GM19397 (cell line): ENCODE measurements at regions not wholly inside any gene's neighbourhood (a gene's known extent, or its start where the extent isn't known, plus 50 kb on each side); places are given as distances from the start of the nearest gene placed in this dataset.

ENCODE experiments used
- ATAC-seq: cut with Tn5 transposase; IDR thresholded peaks from one replicate; pipeline ENCODE4 v1.9.1; 2021; ENCODE audit warnings: mild to moderate bottlenecking, moderate library complexity; ENCODE audit not compliant: unreplicated experiment

DNA sequence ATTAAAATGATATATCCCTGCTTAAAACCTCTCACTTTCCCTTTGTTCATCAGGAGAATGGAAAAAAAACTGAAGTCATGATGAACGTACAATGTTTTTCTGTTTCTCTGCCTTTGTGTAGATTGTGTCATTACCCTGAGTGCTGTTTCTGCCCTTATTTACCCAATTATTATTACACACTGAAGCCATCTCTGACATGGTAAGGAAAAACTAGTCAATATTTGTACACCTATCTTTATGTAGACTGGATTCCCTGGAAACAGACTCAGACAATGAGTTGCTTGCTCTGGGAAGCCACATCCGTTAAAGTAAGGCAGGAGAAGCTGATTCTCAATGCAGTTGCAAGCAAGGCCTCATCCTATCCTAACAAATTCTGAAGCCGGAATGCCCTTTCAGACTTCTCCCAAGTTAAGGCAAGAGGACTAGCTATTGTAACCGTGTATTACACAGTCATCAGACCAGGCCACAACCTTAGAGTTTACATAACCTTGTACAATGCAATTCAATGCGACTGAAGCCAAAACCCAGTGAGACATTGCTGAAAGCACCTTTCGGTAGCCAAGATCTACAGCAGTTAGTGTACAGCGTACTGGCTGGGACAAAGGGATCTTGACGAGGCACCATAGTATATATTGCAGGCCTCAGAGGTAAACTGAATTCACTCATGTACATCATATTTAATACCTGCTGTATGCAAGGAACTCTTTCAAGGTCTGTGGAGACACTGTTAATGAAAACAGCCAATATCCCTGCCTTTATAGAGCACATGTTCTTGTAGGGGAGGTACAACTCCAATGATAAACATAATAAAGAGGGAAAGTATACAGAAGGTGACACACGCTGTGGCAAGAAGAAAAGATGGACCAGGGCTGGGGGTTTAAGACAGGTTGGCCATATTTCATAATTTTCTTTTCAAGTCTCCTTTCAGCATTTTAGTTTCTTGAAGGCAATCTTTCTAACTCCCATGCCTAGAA, 1040.8 kb upstream of the SEMA6D start:
- no peak for ATAC-seq

DNA sequence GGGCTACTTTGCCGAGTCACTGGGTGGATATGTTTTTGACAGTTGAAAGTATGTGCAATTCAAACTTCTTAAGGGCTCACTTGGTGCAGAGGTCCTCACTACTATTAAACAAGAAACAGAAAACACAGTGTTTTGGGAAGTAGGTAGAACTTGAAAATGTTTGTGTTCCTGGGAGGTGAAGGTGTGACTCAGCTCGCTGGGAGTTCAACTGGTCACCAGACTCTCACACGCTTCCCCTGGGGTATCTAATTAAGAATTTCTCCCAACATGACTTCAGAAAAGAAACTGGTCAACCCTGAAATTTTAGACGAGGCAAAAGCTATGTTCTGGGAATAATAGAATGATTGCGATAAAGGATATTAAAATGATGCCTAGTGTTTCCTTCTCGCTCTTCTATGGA, 1039.8 kb upstream of the SEMA6D start:
- ATAC-seq, result no peak

GRCh38 chr15:46681901-46682300, 1035.4 kb upstream of the SEMA6D start:
- ATAC-seq, result no peak

DNA sequence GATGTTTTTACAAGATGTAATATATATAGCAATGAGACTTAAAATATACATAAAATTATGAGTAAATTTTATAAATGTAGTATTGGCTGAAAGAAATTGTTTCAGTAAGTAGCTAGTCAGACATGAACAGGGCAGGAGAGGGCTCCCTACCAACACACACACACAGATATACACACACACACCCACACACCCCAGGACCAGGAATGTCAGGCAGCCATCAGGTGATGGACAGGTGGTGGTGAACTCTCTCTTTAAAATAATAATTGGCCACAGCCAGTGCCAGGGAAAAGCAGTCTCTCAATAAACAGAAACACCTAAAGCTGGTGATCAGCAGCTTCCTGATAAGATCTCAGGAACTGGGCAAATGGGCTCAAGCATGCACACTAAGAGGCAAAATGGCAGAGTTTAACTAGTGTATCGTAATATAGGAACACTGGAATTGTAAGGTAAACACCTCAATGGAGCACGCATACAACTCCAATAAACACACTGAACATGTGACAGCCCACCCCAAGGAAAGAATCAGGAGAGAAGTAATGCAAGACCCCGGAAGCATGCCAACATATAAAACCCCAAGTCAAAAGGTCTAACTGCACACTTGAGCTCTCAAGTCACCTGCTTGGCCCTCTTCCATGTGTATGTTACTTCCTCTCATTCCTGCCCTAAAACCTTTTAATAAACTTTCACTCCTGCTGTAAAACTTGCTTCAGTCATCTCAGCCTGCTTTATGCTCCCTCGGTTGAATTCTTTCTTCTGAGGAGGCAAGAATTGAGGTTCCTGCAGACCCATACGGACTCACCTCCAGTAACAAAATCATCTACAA, 1034.1 kb upstream of the SEMA6D start:
- ATAC-seq, result no peak

GRCh38 chr15:46685096-46685495, 1032.2 kb upstream of the SEMA6D start:
- ATAC-seq, result no peak

GRCh38 chr15:46685681-46686080, 1031.6 kb upstream of the SEMA6D start:
- ATAC-seq, result no peak

DNA sequence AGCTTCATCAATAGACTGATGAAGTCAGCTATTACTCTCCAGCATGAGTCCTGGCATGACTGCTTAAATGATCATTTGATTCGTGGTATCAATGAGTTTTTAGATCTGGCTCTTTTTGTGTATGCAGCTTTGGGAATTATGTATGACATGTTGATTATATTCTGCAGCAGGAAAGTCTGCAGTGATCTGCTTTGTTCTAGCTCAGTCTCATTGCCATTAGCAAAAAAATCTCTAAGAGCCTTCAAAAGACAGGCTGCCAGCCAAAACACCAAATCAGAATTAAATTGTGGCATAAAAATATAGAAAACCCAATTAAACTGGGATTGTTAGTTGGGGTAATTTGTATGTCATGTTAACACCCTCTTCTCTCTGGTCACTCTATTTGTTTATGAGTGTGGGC, 1021.0 kb upstream of the SEMA6D start:
- ATAC-seq, result no peak

DNA sequence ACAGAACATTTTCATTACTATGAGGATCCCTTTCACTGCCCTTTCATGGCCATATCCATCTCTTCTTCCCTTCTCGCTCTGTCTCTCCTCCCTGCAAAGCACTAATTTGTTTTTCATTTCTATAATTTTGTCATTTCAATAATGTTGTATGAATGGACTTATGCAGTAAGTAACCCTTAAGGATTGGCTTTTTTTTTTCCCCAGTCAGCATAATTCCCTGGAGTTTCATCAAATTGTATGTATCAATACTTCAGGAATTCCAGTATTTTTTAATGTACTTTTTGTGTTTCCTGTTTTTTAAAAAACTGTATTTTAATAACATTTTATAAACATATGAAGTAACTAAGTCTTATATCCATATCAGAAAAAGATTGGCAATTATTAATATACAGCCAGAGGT, 1016.0 kb upstream of the SEMA6D start:
- no peak for ATAC-seq

- ATAC-seq, result no peak
Measured at GRCh38 chr15:46701896-46702295, 1015.4 kb upstream of the SEMA6D start.

DNA sequence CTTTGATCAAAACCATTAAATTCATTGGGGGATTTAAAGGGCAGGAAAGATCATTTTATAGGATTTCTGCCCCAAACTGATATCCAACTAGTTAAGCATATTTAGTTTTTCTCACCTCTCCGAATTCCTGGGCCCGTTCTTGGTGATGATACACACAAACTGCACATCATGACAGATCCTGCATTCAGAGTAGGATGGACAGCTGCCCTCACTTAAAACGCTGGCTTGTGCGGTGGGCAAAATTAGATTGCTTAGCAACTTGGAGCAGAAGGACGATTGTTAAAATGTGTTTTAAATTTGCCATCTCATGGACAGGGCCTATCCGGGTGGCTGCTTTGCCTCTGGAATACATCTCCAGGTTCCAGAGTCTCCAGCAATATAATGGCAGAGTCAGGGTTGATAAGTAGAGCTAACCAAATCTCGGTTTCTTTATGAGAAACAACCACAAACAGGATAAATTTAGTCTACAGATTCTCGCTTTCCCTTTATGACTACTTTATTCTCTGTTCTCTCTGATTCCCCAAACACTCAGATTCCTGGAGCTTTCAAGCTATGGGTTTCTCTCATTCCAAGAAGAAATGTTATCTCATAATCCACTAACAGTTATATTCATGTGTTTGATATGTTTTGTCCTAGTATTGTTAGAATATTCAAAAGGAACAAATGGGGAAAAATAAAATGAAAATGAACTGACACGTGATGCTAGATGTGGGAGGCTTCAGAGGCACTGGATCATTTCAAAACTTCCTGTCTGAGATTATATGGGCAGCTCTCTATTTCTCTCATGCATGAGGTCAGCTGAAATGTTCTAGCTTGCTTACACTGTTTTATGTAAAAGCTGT, 1014.1 kb upstream of the SEMA6D start:
- ATAC-seq, result peak; percentile 47

DNA sequence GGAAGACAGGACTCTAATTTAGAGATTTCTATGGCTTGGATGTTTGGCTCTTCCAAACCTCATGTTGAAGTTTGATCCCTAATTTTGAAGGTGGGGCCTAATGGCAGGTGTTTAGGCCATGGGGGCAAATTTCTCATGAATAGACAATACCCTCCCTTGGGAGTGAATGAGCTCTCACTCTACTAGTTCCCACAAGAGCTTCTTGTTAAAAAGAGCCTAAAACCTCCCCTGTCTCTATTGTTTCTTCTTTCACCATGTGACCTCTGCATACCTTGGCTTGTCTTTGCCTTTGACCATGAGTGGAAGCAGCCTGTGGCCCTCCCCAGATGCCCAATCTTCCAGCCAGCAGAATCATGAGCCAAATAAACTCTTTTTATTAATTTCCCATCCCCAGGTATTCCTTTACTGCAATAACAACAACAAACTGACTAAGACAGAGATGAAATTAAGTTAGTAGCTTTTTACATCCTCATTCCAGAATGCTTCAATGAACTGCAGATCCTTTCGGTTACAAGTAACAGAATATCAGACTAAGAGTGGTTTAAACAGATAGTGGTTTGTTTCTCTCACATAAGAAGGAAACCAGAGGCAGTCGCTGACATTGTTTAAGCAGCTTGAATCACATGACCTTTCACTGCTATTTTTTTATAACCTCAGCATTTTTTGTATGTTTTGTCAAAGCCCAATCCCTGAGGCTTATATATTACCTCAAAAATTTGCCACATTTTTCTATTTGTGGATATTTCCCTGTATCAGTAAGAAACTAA, 1013.3 kb upstream of the SEMA6D start:
- peak; percentile 44 for ATAC-seq

- no peak for ATAC-seq
Measured at GRCh38 chr15:46707452-46707851, 1009.9 kb upstream of the SEMA6D start.

GRCh38 chr15:46708226-46708625, 1009.1 kb upstream of the SEMA6D start:
- no peak for ATAC-seq

DNA sequence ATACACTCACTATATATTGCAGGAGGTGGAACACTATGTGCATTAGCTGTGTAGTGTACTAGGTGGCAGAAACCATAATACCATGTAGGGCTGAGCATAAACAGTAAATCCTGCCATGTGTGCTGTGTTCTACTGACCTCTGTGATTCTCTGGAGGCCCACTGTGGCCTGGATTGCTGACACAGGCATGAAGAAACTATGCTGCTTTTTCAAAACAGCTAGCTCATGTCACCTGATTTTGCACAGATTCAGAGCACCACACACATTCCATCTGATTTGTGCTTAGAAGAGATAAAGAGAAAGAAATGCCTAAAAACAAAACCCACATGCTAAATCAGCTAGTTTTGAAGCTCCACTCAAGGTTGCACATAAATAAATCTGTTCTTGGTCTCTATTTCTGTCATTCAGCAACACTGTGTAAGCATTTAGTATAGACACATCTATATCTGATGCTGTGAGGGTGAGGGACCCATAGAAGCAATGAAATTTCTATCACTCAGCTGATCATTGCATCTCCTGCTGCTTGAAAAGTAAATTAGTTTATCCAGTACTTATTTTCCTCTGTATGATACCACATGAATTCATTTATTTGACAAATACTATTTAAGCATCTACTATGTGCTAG, 1007.7 kb upstream of the SEMA6D start:
- ATAC-seq, result no peak

GRCh38 chr15:46710401-46710960, 1006.8 kb upstream of the SEMA6D start:
- no peak for ATAC-seq

- ATAC-seq, result no peak
Measured at GRCh38 chr15:46713045-46713444, 1004.3 kb upstream of the SEMA6D start.

DNA sequence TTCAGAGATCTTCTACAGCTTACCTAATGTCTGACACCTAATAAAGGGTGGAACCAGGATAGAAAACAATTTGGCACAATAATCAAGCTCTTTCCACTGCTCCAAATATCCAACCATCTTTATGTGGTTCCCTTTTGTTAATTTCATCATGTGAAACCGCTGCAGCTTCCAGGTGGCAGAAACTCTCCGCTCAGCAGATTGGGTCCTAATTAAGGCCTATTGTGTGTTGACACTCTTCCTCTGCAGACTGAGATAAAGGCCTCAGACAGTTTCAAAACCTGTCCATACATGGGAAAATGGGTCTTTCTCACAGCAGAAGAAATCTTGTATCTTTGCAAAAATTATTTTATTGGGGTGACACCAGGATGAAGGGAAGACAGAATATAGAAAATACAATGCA, 1002.4 kb upstream of the SEMA6D start:
- ATAC-seq, result no peak

DNA sequence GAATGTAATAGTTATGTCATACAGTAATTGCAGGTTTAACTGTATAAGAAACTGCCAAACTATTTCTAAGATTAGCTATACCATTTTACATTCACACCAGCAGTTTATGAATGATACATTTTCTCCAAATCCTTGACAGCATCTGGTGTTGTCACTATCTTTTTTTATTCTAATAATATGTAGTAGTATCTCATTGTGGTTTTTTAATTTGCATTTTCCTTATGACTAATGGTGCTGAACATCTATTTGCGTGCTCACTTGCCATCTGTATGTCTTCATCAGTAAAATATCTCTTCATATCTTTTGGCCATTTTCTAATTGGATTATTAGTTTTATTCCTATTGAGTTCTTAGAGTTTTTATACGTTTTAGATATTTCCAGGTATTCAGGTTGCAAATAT, 994.0 kb upstream of the SEMA6D start:
- ATAC-seq, result no peak

GRCh38 chr15:46732060-46732459, 985.2 kb upstream of the SEMA6D start:
- no peak for ATAC-seq
